Keratinocyte (primary cell): ENCODE measurements at regions not wholly inside any gene's neighbourhood (a gene's known extent, or its start where the extent isn't known, plus 50 kb on each side); places are given as distances from the start of the nearest gene placed in this dataset.

Source experiments
- DNase-seq: peaks from one replicate; pipeline ENCODE4 v3.0.0-alpha.2; 2011; ENCODE audit warnings: low read depth, missing footprints, low spot score
- FAIRE-seq: peaks from 2 replicates; lab custom pipeline; 2011; peaks lifted over from hg19 to GRCh38; lab: Jason Lieb, UNC
- H2AFZ ChIP-seq: 2 replicates; pipeline ENCODE4 v1.6.0; 2012; ENCODE audit warnings: low read length, control low read depth, inconsistent platforms; ENCODE audit not compliant: control insufficient read depth
- H3K27ac ChIP-seq: 2 replicates; pipeline ENCODE4 v1.5.1; 2011; ENCODE audit warnings: low read length; ENCODE audit not compliant: control insufficient read depth, insufficient read depth
- H3K27me3 ChIP-seq: 3 replicates; pipeline ENCODE4 v1.6.0; 2011; ENCODE audit warnings: low read length; ENCODE audit not compliant: control insufficient read depth, insufficient read depth; ENCODE audit errors: extremely low read depth
- H3K36me3 ChIP-seq, 2 experiments: 2 replicates in 1 of 2; 3 replicates in 1 of 2; pipeline ENCODE4 v1.5.1; 2011; ENCODE audit warnings: low read length in 2 of 2, mild to moderate bottlenecking in 1 of 2; ENCODE audit not compliant: control insufficient read depth in 2 of 2, insufficient read depth in 2 of 2; ENCODE audit errors: extremely low read depth in 1 of 2
- H3K4me1 ChIP-seq: 3 replicates; pipeline ENCODE4 v1.5.1; 2011; ENCODE audit warnings: low read length; ENCODE audit not compliant: control insufficient read depth, insufficient read depth; ENCODE audit errors: extremely low read depth
- H3K4me2 ChIP-seq: 3 replicates; pipeline ENCODE4 v1.6.0; 2011; ENCODE audit warnings: low read depth, low read length; ENCODE audit not compliant: control insufficient read depth, insufficient read depth; ENCODE audit errors: extremely low read depth
- H3K4me3 ChIP-seq, 3 experiments: fragments of 200-600 bp in 1 of 3; sonication (generic) in 1 of 3; 2 replicates in 2 of 3; 3 replicates in 1 of 3; pipeline ENCODE4 v1.5.1; 2011 to 2016; ENCODE audit warnings: low read length in 3 of 3, mild to moderate bottlenecking in 3 of 3, control low read depth in 2 of 3, inconsistent platforms in 1 of 3, low read depth in 1 of 3, mixed read lengths in 1 of 3, mixed run types in 1 of 3, moderate library complexity in 1 of 3; ENCODE audit not compliant: control insufficient read depth in 2 of 3, insufficient read depth in 2 of 3; ENCODE audit errors: extremely low read depth in 1 of 3
- H3K79me2 ChIP-seq: 2 replicates; pipeline ENCODE4 v1.6.0; 2012; ENCODE audit warnings: low read length; ENCODE audit not compliant: control insufficient read depth, insufficient read depth
- H3K9ac ChIP-seq: 3 replicates; pipeline ENCODE4 v1.6.0; 2011; ENCODE audit warnings: low read length; ENCODE audit not compliant: control insufficient read depth, insufficient read depth; ENCODE audit errors: extremely low read depth
- H3K9me1 ChIP-seq: 3 replicates; pipeline ENCODE4 v1.6.0; 2011; ENCODE audit warnings: low read length; ENCODE audit not compliant: control insufficient read depth, insufficient read depth; ENCODE audit errors: extremely low read depth
- H3K9me3 ChIP-seq: 2 replicates; pipeline ENCODE4 v1.5.1; 2012; ENCODE audit warnings: low read depth, low read length; ENCODE audit not compliant: control insufficient read depth
- H4K20me1 ChIP-seq: 3 replicates; pipeline ENCODE4 v1.6.0; 2011; ENCODE audit warnings: low read length; ENCODE audit not compliant: control insufficient read depth, insufficient read depth; ENCODE audit errors: extremely low read depth
- CTCF ChIP-seq, 3 experiments: IDR thresholded peaks in 1 of 3; conservative IDR thresholded peaks in 1 of 3; optimal IDR thresholded peaks in 1 of 3; 2 replicates in 2 of 3; 3 replicates in 1 of 3; pipeline versions ENCODE3 to v1.5.1; 2011; ENCODE audit warnings: low read length in 3 of 3, mild to moderate bottlenecking in 3 of 3, moderate library complexity in 2 of 3, control low read depth in 1 of 3, inconsistent platforms in 1 of 3; ENCODE audit not compliant: insufficient read depth in 2 of 3; ENCODE audit errors: extremely low read depth in 1 of 3
- EZH2 ChIP-seq: IDR thresholded peaks from one replicate; pipeline ENCODE4 v1.6.1; 2012; ENCODE audit warnings: inconsistent platforms, mild to moderate bottlenecking, low read length, moderate library complexity
- dilution Hi-C: fragments of 300-500 bp; cut with MboI; formaldehyde crosslinking; loops from one replicate; pipeline ENCODE4 v1.7.0; 2020; ENCODE audit warnings: low sequenced_read_pairs; ENCODE audit not compliant: extremely low pct_ligation_motif_present

GRCh38 chr11:46223252-46223513 lies 54.3 kb upstream of the CREB3L1 start:
- DNase-seq = no peak
- H3K27ac ChIP-seq = no peak overlapping the region
- H3K9ac ChIP-seq = no peak overlapping the region
- FAIRE-seq = no peak
- H3K79me2 ChIP-seq = no peaks in the 10 kb centered on the region
- no peak overlapping the region for H3K4me2 ChIP-seq
- dilution Hi-C loops = no loop called here
- no peak overlapping the region for H2AFZ ChIP-seq
- H3K4me3 ChIP-seq = no peak overlapping the region
- TF ChIP-seq CTCF (optimal IDR thresholded peaks at IDR 0.05 in 1 of 3, IDR thresholded peaks at IDR 0.05 in 1 of 3, conservative IDR thresholded peaks at IDR 0.05 in 1 of 3; ENCODE audit: extremely low read depth in 1 of 3, insufficient read depth in 2 of 3, low read length in 3 of 3) (no peak), EZH2 (no peak)
- H3K36me3 ChIP-seq = no peaks in the 10 kb centered on the region
- H3K9me3 ChIP-seq = no peaks in the 10 kb centered on the region
- H3K4me1 ChIP-seq = no peaks in the 10 kb centered on the region
- H3K9me1 ChIP-seq = no peaks in the 10 kb centered on the region
- H3K27me3 ChIP-seq = no peaks in the 10 kb centered on the region
- no peaks in the 10 kb centered on the region for H4K20me1 ChIP-seq

- Histone ChIP-seq H3K4me3 (no peak overlapping the region), H4K20me1 (no peaks in the 10 kb centered on the region), H3K4me2 (no peak overlapping the region), H3K79me2 (no peaks in the 10 kb centered on the region), H3K36me3 (no peaks in the 10 kb centered on the region), H3K4me1 (no peaks in the 10 kb centered on the region), H3K27me3 (no peaks in the 10 kb centered on the region), H3K9me1 (no peaks in the 10 kb centered on the region), H3K27ac (no peak overlapping the region), H2AFZ (no peak overlapping the region), H3K9ac (no peak overlapping the region), H3K9me3 (no peaks in the 10 kb centered on the region)
- TF ChIP-seq EZH2 (no peak), CTCF (optimal IDR thresholded peaks at IDR 0.05 in 1 of 3, IDR thresholded peaks at IDR 0.05 in 1 of 3, conservative IDR thresholded peaks at IDR 0.05 in 1 of 3; ENCODE audit: extremely low read depth in 1 of 3, insufficient read depth in 2 of 3, low read length in 3 of 3) (no peak)
- FAIRE-seq = no peak
- DNase-seq = no peak
- dilution Hi-C loops = no loop called here
Measured at GRCh38 chr11:46222490-46223251, 54.8 kb upstream of the CREB3L1 start.
